Parathyroid adenoma (tissue), 2 donors: ENCODE measurements at regions not wholly inside any gene's neighbourhood (a gene's known extent, or its start where the extent isn't known, plus 50 kb on each side); places are given as distances from the start of the nearest gene placed in this dataset.
"Not testable (repeated sequence)": the region's sequence is repeated elsewhere in the genome, so short reads cannot be mapped to it uniquely, and the experiment has no call there.

Experiments used
- H2AFZ ChIP-seq: fragments of 300-600 bp; sonication (generic); one replicate; pipeline ENCODE4 v1.7.0; 2017; ENCODE audit warnings: antibody characterized with exemption, mild to moderate bottlenecking
- H3K27ac ChIP-seq: fragments of 300-600 bp; sonication (generic); one replicate; pipeline ENCODE4 v1.7.0; 2017
- H3K27me3 ChIP-seq: fragments of 300-600 bp; sonication (generic); one replicate; pipeline ENCODE4 v1.7.0; 2017; ENCODE audit warnings: low read length; ENCODE audit not compliant: control insufficient read depth, insufficient read depth
- H3K36me3 ChIP-seq: fragments of 300-600 bp; sonication (generic); one replicate; pipeline ENCODE4 v1.7.0; 2017; ENCODE audit warnings: low read length; ENCODE audit not compliant: control insufficient read depth, insufficient read depth
- H3K4me1 ChIP-seq: fragments of 300-600 bp; sonication (generic); one replicate; pipeline ENCODE4 v1.7.0; 2017; ENCODE audit warnings: control low read depth
- H3K4me2 ChIP-seq: fragments of 300-600 bp; sonication (generic); one replicate; pipeline ENCODE4 v1.7.0; 2017; ENCODE audit warnings: low read length
- H3K4me3 ChIP-seq: fragments of 300-600 bp; sonication (generic); one replicate; pipeline ENCODE4 v1.7.0; 2017; ENCODE audit warnings: low read depth, low read length
- H3K79me2 ChIP-seq: fragments of 300-600 bp; sonication (generic); one replicate; pipeline ENCODE4 v1.7.0; 2017; ENCODE audit warnings: control low read depth
- H3K9ac ChIP-seq: fragments of 300-600 bp; sonication (generic); one replicate; pipeline ENCODE4 v1.7.0; 2017; ENCODE audit warnings: mild to moderate bottlenecking
- H3K9me3 ChIP-seq: fragments of 300-600 bp; sonication (generic); one replicate; pipeline ENCODE4 v1.7.0; 2017; ENCODE audit warnings: low read length; ENCODE audit not compliant: control insufficient read depth
- TF ChIP-seq, protein P1 (sequence below): fragments of 300-600 bp; sonication (generic); IDR thresholded peaks from one replicate; pipeline ENCODE4 v1.7.0; 2017; ENCODE audit warnings: antibody characterized with exemption, mild to moderate bottlenecking
- donor health status: primary hyperparathyroidism.

DNA sequence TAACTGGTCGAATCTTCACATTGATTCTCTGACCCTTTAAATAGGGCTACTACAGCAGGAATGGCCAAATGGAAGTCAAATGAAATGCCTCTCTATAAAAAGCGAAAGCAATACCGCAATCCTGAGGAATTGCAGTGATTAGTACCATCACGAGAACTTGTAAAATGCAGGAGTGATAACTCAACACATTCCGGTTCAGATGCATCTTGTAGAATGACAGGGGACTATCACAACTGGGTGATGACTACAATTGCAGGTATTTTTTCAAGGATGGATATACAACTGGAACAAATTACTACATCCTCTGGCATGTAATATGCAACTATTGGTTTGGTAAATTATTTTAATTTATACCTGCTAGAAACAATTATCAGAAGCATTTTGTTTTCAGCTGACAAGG lies 140.4 kb downstream of the PCDH20 start:
- H2AFZ ChIP-seq: no peak overlapping the region
- H3K27me3 ChIP-seq: no peaks in the 10 kb centered on the region
- H3K27ac ChIP-seq: no peak overlapping the region
- H3K4me2 ChIP-seq: no peak overlapping the region
- H3K79me2 ChIP-seq: no peaks in the 10 kb centered on the region
- no peaks in the 10 kb centered on the region for H3K9me3 ChIP-seq
- TF ChIP-seq, protein P1, sequence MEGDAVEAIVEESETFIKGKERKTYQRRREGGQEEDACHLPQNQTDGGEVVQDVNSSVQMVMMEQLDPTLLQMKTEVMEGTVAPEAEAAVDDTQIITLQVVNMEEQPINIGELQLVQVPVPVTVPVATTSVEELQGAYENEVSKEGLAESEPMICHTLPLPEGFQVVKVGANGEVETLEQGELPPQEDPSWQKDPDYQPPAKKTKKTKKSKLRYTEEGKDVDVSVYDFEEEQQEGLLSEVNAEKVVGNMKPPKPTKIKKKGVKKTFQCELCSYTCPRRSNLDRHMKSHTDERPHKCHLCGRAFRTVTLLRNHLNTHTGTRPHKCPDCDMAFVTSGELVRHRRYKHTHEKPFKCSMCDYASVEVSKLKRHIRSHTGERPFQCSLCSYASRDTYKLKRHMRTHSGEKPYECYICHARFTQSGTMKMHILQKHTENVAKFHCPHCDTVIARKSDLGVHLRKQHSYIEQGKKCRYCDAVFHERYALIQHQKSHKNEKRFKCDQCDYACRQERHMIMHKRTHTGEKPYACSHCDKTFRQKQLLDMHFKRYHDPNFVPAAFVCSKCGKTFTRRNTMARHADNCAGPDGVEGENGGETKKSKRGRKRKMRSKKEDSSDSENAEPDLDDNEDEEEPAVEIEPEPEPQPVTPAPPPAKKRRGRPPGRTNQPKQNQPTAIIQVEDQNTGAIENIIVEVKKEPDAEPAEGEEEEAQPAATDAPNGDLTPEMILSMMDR: no peak
- H3K4me3 ChIP-seq: no peak overlapping the region
- no peaks in the 10 kb centered on the region for H3K36me3 ChIP-seq
- H3K4me1 ChIP-seq: no peaks in the 10 kb centered on the region
- no peak overlapping the region for H3K9ac ChIP-seq

DNA sequence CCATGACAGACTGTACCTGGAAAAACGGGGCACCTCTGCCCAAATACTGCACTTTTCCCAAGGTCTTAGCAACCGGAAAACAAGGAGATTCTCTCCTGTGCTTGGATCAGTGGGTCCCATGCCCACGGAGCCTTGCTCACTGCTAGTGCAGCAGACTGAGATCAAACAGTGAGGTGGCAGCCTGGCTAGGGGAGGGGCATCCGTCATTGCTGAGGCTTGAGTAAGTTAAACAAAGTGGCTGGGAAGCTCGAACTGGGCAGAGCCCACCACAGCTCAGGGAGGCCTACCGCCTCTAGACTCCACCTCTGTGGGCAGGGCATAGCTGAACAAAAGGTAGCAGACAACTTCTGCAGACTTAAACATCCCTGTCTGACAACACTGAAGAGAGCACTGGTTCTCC lies 148.8 kb downstream of the PCDH20 start:
- not testable (repeated sequence) for H3K79me2 ChIP-seq, H3K4me3 ChIP-seq, H3K9ac ChIP-seq, H3K4me1 ChIP-seq, H3K4me2 ChIP-seq, H3K27ac ChIP-seq, H3K36me3 ChIP-seq, H3K9me3 ChIP-seq, H3K27me3 ChIP-seq, H2AFZ ChIP-seq

DNA sequence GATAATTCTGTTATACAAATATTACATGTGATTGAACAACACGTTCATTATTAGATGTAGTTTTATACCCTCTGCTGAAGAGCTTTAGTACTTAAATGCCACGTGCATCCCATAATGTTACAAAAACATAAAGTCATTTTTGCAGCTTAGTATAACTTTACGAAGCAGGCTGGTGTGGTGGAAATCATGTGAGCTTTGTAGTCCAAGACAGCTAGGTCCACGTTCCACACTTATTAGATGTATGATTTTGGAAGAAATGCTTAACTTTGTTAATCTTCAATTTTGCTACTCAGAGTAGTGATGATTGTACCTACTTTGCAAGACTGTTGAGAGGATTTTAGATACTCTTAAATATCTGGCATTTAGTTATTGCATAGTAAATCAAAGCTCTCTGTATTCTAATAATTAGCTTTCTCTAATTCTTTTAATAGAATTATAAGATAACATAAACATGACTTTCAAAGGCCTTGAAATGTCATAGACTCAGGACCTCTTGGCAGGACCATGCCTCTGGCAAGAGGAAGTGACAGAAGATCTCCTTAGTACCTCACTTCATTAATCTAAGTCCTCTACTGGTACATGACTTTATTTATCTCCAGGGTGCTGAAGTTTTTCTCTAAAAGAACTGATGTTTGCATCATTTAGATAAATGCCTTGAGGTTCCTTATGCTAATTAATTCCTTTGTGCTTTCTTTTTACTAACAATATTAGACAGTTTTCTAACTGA lies 153.7 kb downstream of the PCDH20 start:
- Histone ChIP-seq H3K4me2 (no peak overlapping the region), H3K79me2 (no peaks in the 10 kb centered on the region), H3K4me1 (no peaks in the 10 kb centered on the region), H3K27ac (no peak overlapping the region), H3K9ac (no peak overlapping the region), H3K36me3 (no peaks in the 10 kb centered on the region), H2AFZ (no peak overlapping the region), H3K27me3 (no peaks in the 10 kb centered on the region), H3K9me3 (no peaks in the 10 kb centered on the region), H3K4me3 (no peak overlapping the region)
- TF ChIP-seq, protein P1: no peak

DNA sequence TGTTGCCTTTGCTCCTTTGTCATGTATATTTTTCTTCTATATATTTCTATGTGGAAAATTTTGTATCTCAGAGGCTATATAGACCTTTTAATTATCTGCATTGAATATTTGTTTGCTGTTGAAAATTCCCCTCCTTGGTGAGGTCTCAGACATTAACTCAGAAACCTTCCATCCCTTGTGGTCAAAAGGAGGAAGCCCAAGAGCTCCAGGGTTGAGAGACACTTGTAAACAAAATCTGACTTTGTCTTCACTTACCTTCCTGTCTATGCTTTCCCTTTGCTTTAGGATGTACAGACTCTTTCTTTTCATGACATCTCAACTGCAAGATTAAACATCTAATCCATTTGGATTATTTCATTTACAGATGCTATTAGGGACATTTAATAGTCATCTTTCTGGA lies 157.5 kb downstream of the PCDH20 start:
- Histone ChIP-seq H3K4me1 (no peaks in the 10 kb centered on the region), H3K79me2 (no peaks in the 10 kb centered on the region), H3K4me2 (no peak overlapping the region), H3K9ac (no peak overlapping the region), H3K9me3 (no peaks in the 10 kb centered on the region), H2AFZ (no peak overlapping the region), H3K27ac (no peak overlapping the region), H3K4me3 (no peak overlapping the region), H3K27me3 (no peaks in the 10 kb centered on the region), H3K36me3 (no peaks in the 10 kb centered on the region)
- TF ChIP-seq, protein P1: no peak

DNA sequence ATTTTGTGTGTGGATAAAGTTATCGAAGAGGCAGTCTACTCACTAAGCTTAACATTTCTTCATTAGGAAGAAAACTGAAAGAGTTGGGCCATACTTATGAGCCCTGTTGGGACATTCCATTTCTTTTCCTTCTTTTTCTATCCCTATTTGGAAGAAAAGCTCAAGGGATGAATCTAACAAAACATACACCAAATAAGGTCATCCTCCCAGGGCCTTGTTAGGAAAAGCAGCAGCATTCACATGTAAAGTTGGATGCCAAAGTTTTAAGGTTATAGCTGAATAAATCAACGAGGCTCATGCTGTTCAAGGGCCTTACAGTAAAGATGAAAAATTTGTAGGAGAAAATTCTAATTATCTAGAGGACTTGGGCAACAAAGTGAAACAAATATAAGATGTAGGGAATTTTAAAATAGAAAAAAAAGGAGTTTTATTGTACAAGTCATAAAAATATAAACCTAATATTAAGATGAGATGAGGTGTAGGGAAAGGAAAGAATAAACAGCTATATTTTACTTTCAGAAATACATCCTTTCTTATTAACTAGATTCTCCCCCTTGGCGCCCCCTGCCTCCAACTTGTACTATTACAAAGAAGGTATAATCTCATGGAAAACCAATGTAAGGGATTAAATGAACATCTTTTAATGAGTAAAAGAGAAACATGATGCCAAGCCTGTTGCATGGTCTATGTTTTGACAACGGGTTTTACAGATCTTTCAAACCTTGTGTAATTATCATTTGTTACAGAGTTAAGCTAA lies 160.4 kb downstream of the PCDH20 start:
- no peaks in the 10 kb centered on the region for H3K4me1 ChIP-seq

More for the DNA sequence above, 160.4 kb downstream of the PCDH20 start:
- Histone ChIP-seq H3K4me3 (no peak overlapping the region), H2AFZ (no peak overlapping the region), H3K79me2 (no peaks in the 10 kb centered on the region), H3K27me3 (no peaks in the 10 kb centered on the region), H3K27ac (no peak overlapping the region), H3K36me3 (no peaks in the 10 kb centered on the region), H3K9ac (no peak overlapping the region), H3K9me3 (no peaks in the 10 kb centered on the region), H3K4me2 (no peak overlapping the region)
- TF ChIP-seq, protein P1: no peak
